ENCODE measurements at regions not wholly inside any gene's neighbourhood (a gene's known extent, or its start where the extent isn't known, plus 50 kb on each side); places are given as distances from the start of the nearest gene placed in this dataset.

DNA sequence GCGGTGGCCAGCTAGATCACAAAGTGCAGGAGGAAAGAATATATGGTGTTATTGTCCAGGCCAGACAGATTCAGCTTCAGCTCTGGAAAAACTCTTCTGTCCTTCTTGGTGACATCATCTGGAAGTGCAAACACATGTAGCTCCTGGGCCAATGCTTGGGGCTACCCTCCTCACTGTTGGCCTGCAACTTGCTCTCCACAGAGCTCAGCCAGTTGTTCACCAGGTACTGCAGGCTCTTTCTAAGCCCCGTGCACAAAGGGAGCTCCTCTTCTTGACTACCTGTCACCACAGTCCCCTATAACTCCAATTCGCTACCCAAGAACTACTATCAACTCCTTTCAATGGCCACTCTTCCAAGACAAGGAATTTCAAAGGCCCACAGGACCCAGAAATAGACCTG is 1175.9 kb upstream of the CDH9 start:
- WGBS: 81% methylated on average over 3 of the region's 3 CpGs
- intact Hi-C loops (cut with DNase I): no loop called here
- Histone ChIP-seq H3K27me3 (no peaks in the 10 kb centered on the region), H3K4me1 (no peaks in the 10 kb centered on the region), H3K9me3 (no peaks in the 10 kb centered on the region), H3K27ac (replicated peaks in 1 of 4) (no peak overlapping the region), H3K36me3 (no peaks in the 10 kb centered on the region), H3K4me3 (no peak overlapping the region)
- no peak for DNase-seq (ENCODE audit: extremely low spot score)
- TF ChIP-seq POLR2AphosphoS5 (IDR thresholded peaks at IDR 0.05): no peak

- intact Hi-C loops (cut with DNase I): no loop called here
- DNase-seq (ENCODE audit: extremely low spot score): no peak
- Histone ChIP-seq H3K4me3 (no peak overlapping the region), H3K27ac (replicated peaks in 1 of 4) (no peak overlapping the region), H3K4me1 (no peaks in the 10 kb centered on the region), H3K27me3 (no peaks in the 10 kb centered on the region), H3K36me3 (no peaks in the 10 kb centered on the region), H3K9me3 (no peaks in the 10 kb centered on the region)
- WGBS: 94% methylated on average over 1 of the region's 1 CpG
- TF ChIP-seq POLR2AphosphoS5 (IDR thresholded peaks at IDR 0.05) (no peak), POLR2A (IDR thresholded peaks at IDR 0.05; ENCODE audit: low read depth) (no peak), EP300 (IDR thresholded peaks at IDR 0.05) (no peak)
- TF ChIP-seq, protein P1, sequence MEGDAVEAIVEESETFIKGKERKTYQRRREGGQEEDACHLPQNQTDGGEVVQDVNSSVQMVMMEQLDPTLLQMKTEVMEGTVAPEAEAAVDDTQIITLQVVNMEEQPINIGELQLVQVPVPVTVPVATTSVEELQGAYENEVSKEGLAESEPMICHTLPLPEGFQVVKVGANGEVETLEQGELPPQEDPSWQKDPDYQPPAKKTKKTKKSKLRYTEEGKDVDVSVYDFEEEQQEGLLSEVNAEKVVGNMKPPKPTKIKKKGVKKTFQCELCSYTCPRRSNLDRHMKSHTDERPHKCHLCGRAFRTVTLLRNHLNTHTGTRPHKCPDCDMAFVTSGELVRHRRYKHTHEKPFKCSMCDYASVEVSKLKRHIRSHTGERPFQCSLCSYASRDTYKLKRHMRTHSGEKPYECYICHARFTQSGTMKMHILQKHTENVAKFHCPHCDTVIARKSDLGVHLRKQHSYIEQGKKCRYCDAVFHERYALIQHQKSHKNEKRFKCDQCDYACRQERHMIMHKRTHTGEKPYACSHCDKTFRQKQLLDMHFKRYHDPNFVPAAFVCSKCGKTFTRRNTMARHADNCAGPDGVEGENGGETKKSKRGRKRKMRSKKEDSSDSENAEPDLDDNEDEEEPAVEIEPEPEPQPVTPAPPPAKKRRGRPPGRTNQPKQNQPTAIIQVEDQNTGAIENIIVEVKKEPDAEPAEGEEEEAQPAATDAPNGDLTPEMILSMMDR (IDR thresholded peaks at IDR 0.05): no peak
Observed at GRCh38 chr5:28208356-28208755, 1170.0 kb upstream of the CDH9 start.

GRCh38 chr5:28190011-28190410 is 1151.6 kb upstream of the CDH9 start:
- Histone ChIP-seq H3K4me1 (peaks cover 0 to 11% (median 0%) of the 10 kb centered on the region in 4 donors), H3K9me3 (no peaks in the 10 kb centered on the region), H3K4me3 (no peak overlapping the region), H3K27me3 (no peaks in the 10 kb centered on the region), H3K27ac (replicated peaks in 1 of 4) (no peak overlapping the region), H3K36me3 (no peaks in the 10 kb centered on the region)
- no peak for DNase-seq (ENCODE audit: extremely low spot score)
- intact Hi-C loops (cut with DNase I): no loop called here
- TF ChIP-seq POLR2AphosphoS5 (IDR thresholded peaks at IDR 0.05) (no peak), POLR2A (IDR thresholded peaks at IDR 0.05; ENCODE audit: low read depth) (no peak), EP300 (IDR thresholded peaks at IDR 0.05) (no peak)
- TF ChIP-seq, protein P1 (IDR thresholded peaks at IDR 0.05): no peak
- WGBS: 16% methylated on average over 2 of the region's 2 CpGs

DNA sequence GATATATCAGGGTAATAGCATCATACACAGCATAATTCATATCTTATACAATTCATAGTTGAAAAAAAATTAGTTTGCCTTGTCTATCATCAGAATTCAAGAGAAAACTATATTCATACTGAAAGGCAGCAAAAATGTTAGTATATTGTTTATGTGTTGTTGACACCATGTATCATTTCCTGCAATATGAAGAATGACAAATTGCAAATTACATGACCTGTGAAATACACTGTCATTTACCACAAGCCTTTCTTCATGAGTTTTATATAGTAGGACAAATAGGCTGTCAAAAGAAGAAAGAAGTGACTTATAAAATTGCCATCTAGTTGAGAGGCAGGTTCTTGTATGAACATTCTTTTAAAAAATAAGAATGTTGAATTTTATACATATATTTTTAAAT is 1136.3 kb upstream of the CDH9 start:
- Histone ChIP-seq H3K4me1 (no peaks in the 10 kb centered on the region), H3K27ac (replicated peaks in 1 of 4) (no peak overlapping the region), H3K27me3 (no peaks in the 10 kb centered on the region), H3K4me3 (no peak overlapping the region), H3K36me3 (no peaks in the 10 kb centered on the region), H3K9me3 (no peaks in the 10 kb centered on the region)
- intact Hi-C loops (cut with DNase I): no loop called here
- no peak for DNase-seq (ENCODE audit: extremely low spot score)
- TF ChIP-seq EP300 (IDR thresholded peaks at IDR 0.05) (no peak), POLR2AphosphoS5 (IDR thresholded peaks at IDR 0.05) (no peak), POLR2A (IDR thresholded peaks at IDR 0.05; ENCODE audit: low read depth) (no peak)
- TF ChIP-seq, protein P1 (IDR thresholded peaks at IDR 0.05): no peak

DNA sequence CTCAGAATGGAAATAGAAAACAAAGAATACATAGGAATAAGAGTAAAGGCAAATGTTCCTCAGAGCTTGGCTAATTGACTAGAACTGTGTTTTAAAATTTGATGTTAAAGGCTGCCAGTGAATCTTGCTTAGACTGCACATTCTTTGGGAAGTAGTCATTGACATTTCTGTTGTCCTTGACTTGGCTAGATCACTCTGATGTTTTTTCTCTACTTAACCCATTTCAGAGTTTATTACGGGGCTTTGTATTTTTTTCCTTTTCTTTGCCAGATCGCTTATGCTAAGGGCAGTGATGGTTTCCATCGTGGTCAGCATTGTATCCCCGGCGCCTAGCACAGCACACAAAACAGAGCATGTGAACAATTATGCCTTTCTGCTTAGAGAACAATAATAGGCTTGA is 1126.7 kb upstream of the CDH9 start:
- Histone ChIP-seq H3K4me1 (no peaks in the 10 kb centered on the region), H3K36me3 (no peaks in the 10 kb centered on the region), H3K4me3 (no peak overlapping the region), H3K27me3 (no peaks in the 10 kb centered on the region), H3K27ac (replicated peaks in 1 of 4) (no peak overlapping the region), H3K9me3 (no peaks in the 10 kb centered on the region)
- intact Hi-C loops (cut with DNase I): no loop called here
- no peak for DNase-seq (ENCODE audit: extremely low spot score)
- 67% methylated on average over 5 of the region's 5 CpGs for WGBS
- no peak for TF ChIP-seq POLR2AphosphoS5 (IDR thresholded peaks at IDR 0.05)
- TF ChIP-seq, protein P1 (IDR thresholded peaks at IDR 0.05): no peak
- no peak for TF ChIP-seq POLR2A (IDR thresholded peaks at IDR 0.05; ENCODE audit: low read depth)
- TF ChIP-seq EP300 (IDR thresholded peaks at IDR 0.05): no peak
